GM23338 (cell line): ENCODE measurements at regions not wholly inside any gene's neighbourhood (a gene's known extent, or its start where the extent isn't known, plus 50 kb on each side); places are given as distances from the start of the nearest gene placed in this dataset.

Source experiments
- CTCF ChIP-seq, 2 experiments: fragments of 200-600 bp in 1 of 2; sonication (generic) in 1 of 2; conservative IDR thresholded peaks; 2 replicates each; pipeline versions ENCODE4 v1.5.1 to v1.6.1; 2016 to 2017; ENCODE audit warnings: antibody characterized with exemption in 2 of 2, low read depth in 2 of 2, mild to moderate bottlenecking in 2 of 2, moderate library complexity in 1 of 2
- ETS1 ChIP-seq: IDR thresholded peaks from 2 replicates; pipeline ENCODE4 v1.6.1; 2016; ENCODE audit warnings: antibody characterized with exemption
- EZH2 ChIP-seq: fragments of 200-600 bp; sonication (generic); IDR thresholded peaks from one replicate; pipeline ENCODE4 v1.8.0; 2017; ENCODE audit warnings: antibody characterized with exemption, mild to moderate bottlenecking, low read depth; ENCODE audit not compliant: unreplicated experiment
- POLR2AphosphoS5 ChIP-seq: IDR thresholded peaks from 2 replicates; pipeline ENCODE4 v1.6.1; 2016; ENCODE audit warnings: antibody characterized with exemption, low read depth
- REST ChIP-seq: IDR thresholded peaks from one replicate; pipeline ENCODE4 v1.6.1; 2018; ENCODE audit warnings: antibody characterized with exemption; ENCODE audit not compliant: unreplicated experiment

- TF ChIP-seq CTCF (conservative IDR thresholded peaks at IDR 0.05; ENCODE audit: low read depth in 2 of 2) (no peak), POLR2AphosphoS5 (no peak), EZH2 (no peak), REST (no peak), ETS1 (no peak)
Observed at GRCh38 chr10:55232553-55232952, 431.5 kb upstream of the PCDH15 start.
